Astrocyte (in vitro differentiated cells and primary cell): ENCODE measurements at regions not wholly inside any gene's neighbourhood (a gene's known extent, or its start where the extent isn't known, plus 50 kb on each side); places are given as distances from the start of the nearest gene placed in this dataset.

Experiments used
- DNase-seq: peaks from one replicate; pipeline ENCODE4 v3.0.0-alpha.2; 2010; ENCODE audit warnings: low read depth
- FAIRE-seq: peaks from 2 replicates; lab custom pipeline; 2011; peaks lifted over from hg19 to GRCh38; lab: Jason Lieb, UNC
- H2AFZ ChIP-seq: 2 replicates; pipeline ENCODE4 v1.6.0; 2012; ENCODE audit warnings: low read depth, low read length, inconsistent platforms
- H3K27ac ChIP-seq: 2 replicates; pipeline ENCODE4 v1.5.1; 2011; ENCODE audit warnings: low read depth, low read length, inconsistent platforms
- H3K27me3 ChIP-seq: 2 replicates; pipeline ENCODE4 v1.6.0; 2011; ENCODE audit warnings: low read length, inconsistent platforms; ENCODE audit not compliant: insufficient read depth
- H3K36me3 ChIP-seq: 2 replicates; pipeline ENCODE4 v1.5.1; 2011; ENCODE audit warnings: low read length, inconsistent platforms; ENCODE audit not compliant: insufficient read depth
- H3K4me1 ChIP-seq: 2 replicates; pipeline ENCODE4 v1.5.1; 2011; ENCODE audit warnings: low read length, inconsistent platforms; ENCODE audit not compliant: insufficient read depth
- H3K4me2 ChIP-seq: 2 replicates; pipeline ENCODE4 v1.6.0; 2012; ENCODE audit warnings: low read length, inconsistent platforms
- H3K4me3 ChIP-seq: 2 replicates; pipeline ENCODE4 v1.5.1; 2011; ENCODE audit warnings: low read depth, mild to moderate bottlenecking, low read length, inconsistent platforms; ENCODE audit not compliant: insufficient read depth
- H3K79me2 ChIP-seq: 2 replicates; pipeline ENCODE4 v1.6.0; 2012; ENCODE audit warnings: mild to moderate bottlenecking, low read length, inconsistent platforms; ENCODE audit not compliant: insufficient read depth
- H3K9ac ChIP-seq: 2 replicates; pipeline ENCODE4 v1.6.0; 2012; ENCODE audit warnings: mild to moderate bottlenecking, low read length, inconsistent platforms
- H3K9me3 ChIP-seq: 2 replicates; pipeline ENCODE4 v1.5.1; 2012; ENCODE audit warnings: low read depth, mild to moderate bottlenecking, low read length, inconsistent platforms; ENCODE audit not compliant: insufficient read depth
- H4K20me1 ChIP-seq: 2 replicates; pipeline ENCODE4 v1.6.0; 2012; ENCODE audit warnings: low read length, inconsistent platforms; ENCODE audit not compliant: insufficient read depth
- H3K27ac Mint-ChIP-seq: one replicate; pipeline ENCODE4 v1.8.0; 2021; ENCODE audit warnings: mild to moderate bottlenecking, mixed read lengths; ENCODE audit not compliant: unreplicated experiment
- H3K27me3 Mint-ChIP-seq: one replicate; pipeline ENCODE4 v1.8.0; 2021; ENCODE audit warnings: low read depth, mixed read lengths; ENCODE audit not compliant: unreplicated experiment
- H3K36me3 Mint-ChIP-seq: one replicate; pipeline ENCODE4 v1.8.0; 2021; ENCODE audit warnings: low read depth, mixed read lengths; ENCODE audit not compliant: unreplicated experiment
- H3K4me1 Mint-ChIP-seq: one replicate; pipeline ENCODE4 v1.8.0; 2021; ENCODE audit warnings: low read depth, mixed read lengths; ENCODE audit not compliant: unreplicated experiment
- H3K4me3 Mint-ChIP-seq: one replicate; pipeline ENCODE4 v1.8.0; 2021; ENCODE audit warnings: mild to moderate bottlenecking, moderate library complexity, mixed read lengths; ENCODE audit not compliant: unreplicated experiment
- H3K9me3 Mint-ChIP-seq: one replicate; pipeline ENCODE4 v1.8.0; 2021; ENCODE audit warnings: mild to moderate bottlenecking, mixed read lengths; ENCODE audit not compliant: unreplicated experiment
- EZH2 ChIP-seq: IDR thresholded peaks from 2 replicates; pipeline ENCODE4 v1.6.1; 2012; ENCODE audit warnings: mild to moderate bottlenecking, low read length, inconsistent platforms; ENCODE audit not compliant: insufficient read depth
- TF ChIP-seq, protein P1 (sequence below): IDR thresholded peaks from 2 replicates; pipeline ENCODE4 v1.5.1; 2011; ENCODE audit warnings: low read depth, mild to moderate bottlenecking, inconsistent platforms, low read length, moderate library complexity; ENCODE audit not compliant: insufficient read depth

DNA sequence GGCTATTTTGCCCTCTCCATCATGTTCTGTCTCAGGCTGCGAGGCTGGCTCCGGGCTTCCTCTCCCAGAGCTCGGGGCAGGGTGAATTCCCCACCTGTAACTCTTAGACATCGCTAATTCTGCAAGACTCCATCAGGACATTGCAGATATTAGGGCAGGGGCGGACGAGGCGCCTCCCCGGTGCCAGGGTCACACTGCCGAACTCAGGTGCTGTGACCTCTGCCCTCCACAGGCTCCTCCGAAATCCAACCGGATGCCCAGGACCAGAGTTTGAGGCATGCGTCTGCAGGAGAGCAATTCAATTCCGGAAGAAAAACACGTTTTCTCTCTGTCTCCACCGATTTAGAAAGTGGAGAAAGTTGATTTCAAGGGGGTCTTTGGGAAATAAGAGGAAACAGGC, 542.7 kb downstream of the BRD1 start:
- Histone ChIP-seq H3K9me3 (no peaks in the 10 kb centered on the region), H3K27me3 (no peaks in the 10 kb centered on the region), H3K79me2 (no peaks in the 10 kb centered on the region), H3K4me3 (no peak overlapping the region), H4K20me1 (no peaks in the 10 kb centered on the region), H3K36me3 (no peaks in the 10 kb centered on the region), H3K9ac (no peak overlapping the region), H3K4me2 (no peak overlapping the region), H2AFZ (no peak overlapping the region), H3K27ac (no peak overlapping the region), H3K4me1 (no peaks in the 10 kb centered on the region)
- peaks cover 16% of the 10 kb centered on the region for H3K4me1 Mint-ChIP-seq
- H3K36me3 Mint-ChIP-seq = no peaks in the 10 kb centered on the region
- no peak overlapping the region for H3K4me3 Mint-ChIP-seq
- no peak overlapping the region for H3K27ac Mint-ChIP-seq
- no peak for FAIRE-seq
- no peak for DNase-seq
- TF ChIP-seq, protein P1, sequence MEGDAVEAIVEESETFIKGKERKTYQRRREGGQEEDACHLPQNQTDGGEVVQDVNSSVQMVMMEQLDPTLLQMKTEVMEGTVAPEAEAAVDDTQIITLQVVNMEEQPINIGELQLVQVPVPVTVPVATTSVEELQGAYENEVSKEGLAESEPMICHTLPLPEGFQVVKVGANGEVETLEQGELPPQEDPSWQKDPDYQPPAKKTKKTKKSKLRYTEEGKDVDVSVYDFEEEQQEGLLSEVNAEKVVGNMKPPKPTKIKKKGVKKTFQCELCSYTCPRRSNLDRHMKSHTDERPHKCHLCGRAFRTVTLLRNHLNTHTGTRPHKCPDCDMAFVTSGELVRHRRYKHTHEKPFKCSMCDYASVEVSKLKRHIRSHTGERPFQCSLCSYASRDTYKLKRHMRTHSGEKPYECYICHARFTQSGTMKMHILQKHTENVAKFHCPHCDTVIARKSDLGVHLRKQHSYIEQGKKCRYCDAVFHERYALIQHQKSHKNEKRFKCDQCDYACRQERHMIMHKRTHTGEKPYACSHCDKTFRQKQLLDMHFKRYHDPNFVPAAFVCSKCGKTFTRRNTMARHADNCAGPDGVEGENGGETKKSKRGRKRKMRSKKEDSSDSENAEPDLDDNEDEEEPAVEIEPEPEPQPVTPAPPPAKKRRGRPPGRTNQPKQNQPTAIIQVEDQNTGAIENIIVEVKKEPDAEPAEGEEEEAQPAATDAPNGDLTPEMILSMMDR = no peak
- TF ChIP-seq EZH2 = no peak
- peaks cover 5% of the 10 kb centered on the region for H3K9me3 Mint-ChIP-seq
- peaks cover 38% of the 10 kb centered on the region for H3K27me3 Mint-ChIP-seq

DNA sequence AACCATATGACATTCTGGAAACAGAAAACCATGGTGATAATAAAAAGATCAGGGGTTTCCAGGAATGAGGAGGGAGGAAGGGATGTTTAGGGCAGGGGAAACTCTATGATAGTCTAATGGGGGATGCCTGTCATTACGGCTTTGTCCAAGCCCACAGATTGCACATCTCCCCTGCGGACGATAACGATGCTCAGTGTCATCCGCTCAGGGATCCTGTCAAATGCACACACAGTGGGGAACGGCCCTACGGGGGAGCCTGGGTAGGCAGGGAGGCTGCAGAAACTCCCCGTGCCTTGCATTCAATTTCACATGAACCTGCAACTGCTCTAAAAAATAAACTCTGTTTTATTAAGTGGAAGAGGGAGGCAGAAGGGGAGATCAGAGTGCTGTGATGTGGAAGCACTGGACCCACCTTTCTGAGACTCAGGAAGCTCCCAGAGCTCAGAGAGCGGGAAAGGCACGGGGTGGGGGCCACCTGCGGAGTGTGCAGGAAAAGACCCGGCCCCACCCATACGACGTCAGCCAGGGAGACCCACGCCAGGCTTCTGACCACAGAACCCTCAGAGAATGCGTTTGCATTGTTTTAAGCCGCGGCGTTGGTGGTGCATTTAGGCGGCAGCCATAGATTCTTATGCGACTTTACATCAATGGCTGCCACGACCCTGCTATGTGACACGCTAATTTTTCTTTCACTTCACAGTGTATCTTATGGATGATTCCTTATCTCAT, 543.5 kb downstream of the BRD1 start:
- no peak overlapping the region for H2AFZ ChIP-seq

More for the DNA sequence above, 543.5 kb downstream of the BRD1 start:
- H3K27me3 ChIP-seq = no peaks in the 10 kb centered on the region
- no peaks in the 10 kb centered on the region for H3K9me3 ChIP-seq
- H3K27ac ChIP-seq = no peak overlapping the region
- no peaks in the 10 kb centered on the region for H3K36me3 Mint-ChIP-seq
- no peak overlapping the region for H3K4me2 ChIP-seq
- no peak overlapping the region for H3K27ac Mint-ChIP-seq
- no peaks in the 10 kb centered on the region for H4K20me1 ChIP-seq
- no peaks in the 10 kb centered on the region for H3K4me1 ChIP-seq
- peaks cover 5% of the 10 kb centered on the region for H3K9me3 Mint-ChIP-seq
- peaks cover 37% of the 10 kb centered on the region for H3K27me3 Mint-ChIP-seq
- TF ChIP-seq, protein P1 = no peak
- no peak for TF ChIP-seq EZH2
- no peak for DNase-seq
- FAIRE-seq = no peak
- no peak overlapping the region for H3K9ac ChIP-seq
- H3K4me3 Mint-ChIP-seq = no peak overlapping the region
- H3K79me2 ChIP-seq = no peaks in the 10 kb centered on the region
- peaks cover 16% of the 10 kb centered on the region for H3K4me1 Mint-ChIP-seq
- H3K4me3 ChIP-seq = no peak overlapping the region
- no peaks in the 10 kb centered on the region for H3K36me3 ChIP-seq
